ENCODE measurements at regions not wholly inside any gene's neighbourhood (a gene's known extent, or its start where the extent isn't known, plus 50 kb on each side); places are given as distances from the start of the nearest gene placed in this dataset.

DNA sequence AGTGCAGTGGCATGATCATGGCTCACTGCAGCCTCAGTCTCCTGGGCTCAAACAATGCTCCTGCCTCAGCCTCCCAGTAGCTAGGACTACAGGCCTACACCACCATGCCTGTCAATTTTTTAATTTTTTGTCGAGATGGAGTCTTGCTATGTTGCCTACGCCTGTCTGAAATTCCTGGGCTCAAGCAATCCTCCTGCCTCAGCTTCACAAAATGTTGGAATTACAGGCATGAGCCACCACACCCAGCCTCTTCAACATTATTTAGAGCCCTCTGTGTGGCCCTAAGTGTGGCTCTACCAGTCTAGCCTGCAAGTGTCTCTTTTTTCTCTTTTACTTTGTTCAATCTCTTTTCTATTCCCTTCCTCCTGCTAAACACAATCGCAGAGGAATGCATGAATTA lies 154.4 kb upstream of the EPB41L4A start:
- TF ChIP-seq POLR2A (IDR thresholded peaks at IDR 0.05): no peak
- TF ChIP-seq, protein P1, sequence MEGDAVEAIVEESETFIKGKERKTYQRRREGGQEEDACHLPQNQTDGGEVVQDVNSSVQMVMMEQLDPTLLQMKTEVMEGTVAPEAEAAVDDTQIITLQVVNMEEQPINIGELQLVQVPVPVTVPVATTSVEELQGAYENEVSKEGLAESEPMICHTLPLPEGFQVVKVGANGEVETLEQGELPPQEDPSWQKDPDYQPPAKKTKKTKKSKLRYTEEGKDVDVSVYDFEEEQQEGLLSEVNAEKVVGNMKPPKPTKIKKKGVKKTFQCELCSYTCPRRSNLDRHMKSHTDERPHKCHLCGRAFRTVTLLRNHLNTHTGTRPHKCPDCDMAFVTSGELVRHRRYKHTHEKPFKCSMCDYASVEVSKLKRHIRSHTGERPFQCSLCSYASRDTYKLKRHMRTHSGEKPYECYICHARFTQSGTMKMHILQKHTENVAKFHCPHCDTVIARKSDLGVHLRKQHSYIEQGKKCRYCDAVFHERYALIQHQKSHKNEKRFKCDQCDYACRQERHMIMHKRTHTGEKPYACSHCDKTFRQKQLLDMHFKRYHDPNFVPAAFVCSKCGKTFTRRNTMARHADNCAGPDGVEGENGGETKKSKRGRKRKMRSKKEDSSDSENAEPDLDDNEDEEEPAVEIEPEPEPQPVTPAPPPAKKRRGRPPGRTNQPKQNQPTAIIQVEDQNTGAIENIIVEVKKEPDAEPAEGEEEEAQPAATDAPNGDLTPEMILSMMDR (IDR thresholded peaks at IDR 0.05): no peak
